ENCODE measurements at regions not wholly inside any gene's neighbourhood (a gene's known extent, or its start where the extent isn't known, plus 50 kb on each side); places are given as distances from the start of the nearest gene placed in this dataset.

DNA sequence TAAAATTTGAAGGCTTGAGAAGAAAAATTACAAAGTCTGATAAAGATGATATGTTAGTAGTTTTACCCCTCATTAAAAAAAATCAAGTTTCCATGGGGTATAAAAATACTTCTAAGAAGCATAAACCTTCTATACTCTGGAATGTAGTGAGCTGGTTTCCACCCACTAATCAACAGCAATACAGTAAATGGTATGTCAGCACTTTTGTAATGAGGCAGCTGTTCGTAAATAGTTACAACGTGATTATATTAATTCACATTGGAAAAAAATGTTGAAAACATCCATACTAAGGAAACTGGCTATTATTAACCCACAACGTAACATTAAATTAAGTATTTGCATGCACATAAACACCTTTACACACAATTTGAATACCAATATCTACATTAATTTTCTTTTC is 283.1 kb upstream of the FAM174A start:
- Mint-ChIP-seq H3K9me3 (no peaks in the 10 kb centered on the region), H3K4me1 (no peaks in the 10 kb centered on the region), H3K36me3 (no peaks in the 10 kb centered on the region), H3K27ac (no peak overlapping the region), H3K4me3 (no peak overlapping the region), H3K27me3 (no peaks in the 10 kb centered on the region)
- DNase-seq (no peak), ATAC-seq (ENCODE audit: low read depth) (no peak)
- POLR2A ChIA-PET = no interaction called here

- no peaks in the 10 kb centered on the region for H3K36me3 Mint-ChIP-seq
- no peaks in the 10 kb centered on the region for H3K27me3 Mint-ChIP-seq
- no peak overlapping the region for H3K27ac Mint-ChIP-seq
- no peaks in the 10 kb centered on the region for H3K4me1 Mint-ChIP-seq
- ATAC-seq (ENCODE audit: low read depth) (no peak), DNase-seq (no peak)
- H3K4me3 Mint-ChIP-seq = no peak overlapping the region
- no peaks in the 10 kb centered on the region for H3K9me3 Mint-ChIP-seq
- POLR2A ChIA-PET = no interaction called here
Observed at GRCh38 chr5:100249884-100250269, 285.3 kb upstream of the FAM174A start.

DNA sequence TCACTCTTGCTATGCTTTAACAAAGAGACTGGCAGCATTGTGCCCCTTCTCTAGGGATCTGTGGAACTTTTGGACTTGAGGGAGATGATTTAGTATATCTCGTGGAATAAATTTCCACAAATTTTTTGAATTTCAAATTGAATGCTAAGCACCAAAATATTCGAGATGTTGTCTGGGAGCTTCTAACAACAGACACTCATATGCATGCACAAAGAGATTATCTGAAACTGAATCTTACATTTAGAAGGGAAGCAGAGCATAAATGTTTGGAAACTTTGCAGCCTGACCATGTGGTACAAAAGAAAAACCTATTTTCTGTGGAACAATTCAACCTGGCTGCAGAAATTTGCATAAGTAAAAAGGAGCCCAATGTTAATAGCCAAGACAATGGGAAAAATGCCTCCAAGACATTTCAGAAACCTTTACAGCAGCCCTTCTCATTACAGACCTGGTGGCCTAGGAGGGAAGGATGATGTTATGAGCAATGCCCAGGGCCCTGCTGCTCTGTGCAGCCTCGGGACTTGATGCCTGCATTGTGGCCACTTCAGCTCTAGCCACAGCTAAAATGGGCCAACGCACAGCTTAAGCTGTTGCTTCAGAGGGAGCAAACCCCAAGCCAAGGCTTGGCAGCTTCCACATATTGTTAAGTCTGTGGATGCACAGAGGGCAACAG is 285.8 kb upstream of the FAM174A start:
- Mint-ChIP-seq H3K9me3 (no peaks in the 10 kb centered on the region), H3K4me3 (no peak overlapping the region), H3K4me1 (no peaks in the 10 kb centered on the region), H3K27ac (no peak overlapping the region), H3K36me3 (no peaks in the 10 kb centered on the region), H3K27me3 (no peaks in the 10 kb centered on the region)
- DNase-seq (no peak), ATAC-seq (ENCODE audit: low read depth) (no peak)
- POLR2A ChIA-PET = no interaction called here

GRCh38 chr5:100232736-100233135 is 302.4 kb upstream of the FAM174A start:
- Mint-ChIP-seq H3K27ac (no peak overlapping the region), H3K27me3 (no peaks in the 10 kb centered on the region), H3K36me3 (no peaks in the 10 kb centered on the region), H3K4me3 (no peak overlapping the region), H3K9me3 (peaks cover 2% of the 10 kb centered on the region), H3K4me1 (no peaks in the 10 kb centered on the region)
- ATAC-seq (ENCODE audit: low read depth) = no peak
- POLR2A ChIA-PET = no interaction called here
- DNase-seq = no peak

DNA sequence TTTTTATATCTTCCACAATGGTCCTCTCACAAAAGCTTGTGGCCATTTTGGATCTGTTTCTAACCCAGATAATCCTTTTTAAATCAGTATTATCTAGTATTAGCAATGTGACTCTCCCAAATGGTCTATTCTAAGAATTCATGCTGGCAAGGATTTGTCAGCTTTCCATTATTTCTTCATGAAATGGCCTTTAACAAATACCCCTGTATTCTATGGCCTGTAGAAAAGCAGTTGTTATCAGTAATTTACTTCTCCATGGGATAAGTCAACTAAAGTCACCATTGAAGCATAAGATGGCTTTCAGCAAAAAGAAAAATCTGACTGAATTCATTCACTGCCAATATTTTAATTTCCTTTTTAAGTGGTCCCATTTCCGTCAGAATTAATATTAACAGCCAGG is 346.4 kb upstream of the FAM174A start:
- H3K36me3 Mint-ChIP-seq = no peaks in the 10 kb centered on the region
- no peak for ATAC-seq (ENCODE audit: low read depth)
- H3K4me1 Mint-ChIP-seq = no peaks in the 10 kb centered on the region
- no peak overlapping the region for H3K27ac Mint-ChIP-seq
- H3K4me3 Mint-ChIP-seq = no peak overlapping the region
- no peaks in the 10 kb centered on the region for H3K27me3 Mint-ChIP-seq
- H3K9me3 Mint-ChIP-seq = peaks cover 4% of the 10 kb centered on the region
- POLR2A ChIA-PET = no interaction called here
- no peak for DNase-seq

- H3K27me3 Mint-ChIP-seq = no peaks in the 10 kb centered on the region
- no peak overlapping the region for H3K27ac Mint-ChIP-seq
- DNase-seq (no peak), ATAC-seq (ENCODE audit: low read depth) (no peak)
- POLR2A ChIA-PET = no interaction called here
- no peaks in the 10 kb centered on the region for H3K36me3 Mint-ChIP-seq
- no peaks in the 10 kb centered on the region for H3K4me1 Mint-ChIP-seq
- peaks cover 4% of the 10 kb centered on the region for H3K9me3 Mint-ChIP-seq
- no peak overlapping the region for H3K4me3 Mint-ChIP-seq
Observed at GRCh38 chr5:100188339-100188738, 346.8 kb upstream of the FAM174A start.

DNA sequence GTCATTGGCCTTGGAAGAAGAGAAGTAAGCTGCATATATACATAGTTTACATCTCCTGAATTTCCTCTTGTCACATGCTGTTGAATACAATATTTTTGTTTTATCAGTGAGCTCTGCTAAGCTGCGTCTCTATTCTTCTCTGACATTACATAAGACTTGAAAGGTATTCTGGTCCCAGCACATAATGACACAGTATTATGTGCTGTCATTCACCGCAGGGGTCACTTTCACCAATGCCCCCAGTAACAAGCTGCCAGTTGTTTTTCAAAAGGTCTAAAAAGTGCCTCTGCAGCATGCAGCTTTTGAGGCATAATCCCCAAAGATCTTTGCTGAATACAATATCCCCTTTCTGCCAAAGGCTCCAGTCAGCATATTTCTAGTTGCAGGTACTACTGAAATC is 349.0 kb upstream of the FAM174A start:
- H3K4me3 Mint-ChIP-seq = no peak overlapping the region
- H3K4me1 Mint-ChIP-seq = no peaks in the 10 kb centered on the region
- no peak for ATAC-seq (ENCODE audit: low read depth)
- peaks cover 3% of the 10 kb centered on the region for H3K9me3 Mint-ChIP-seq
- POLR2A ChIA-PET = no interaction called here
- H3K36me3 Mint-ChIP-seq = no peaks in the 10 kb centered on the region
- DNase-seq = no peak
- no peak overlapping the region for H3K27ac Mint-ChIP-seq
- H3K27me3 Mint-ChIP-seq = no peaks in the 10 kb centered on the region

DNA sequence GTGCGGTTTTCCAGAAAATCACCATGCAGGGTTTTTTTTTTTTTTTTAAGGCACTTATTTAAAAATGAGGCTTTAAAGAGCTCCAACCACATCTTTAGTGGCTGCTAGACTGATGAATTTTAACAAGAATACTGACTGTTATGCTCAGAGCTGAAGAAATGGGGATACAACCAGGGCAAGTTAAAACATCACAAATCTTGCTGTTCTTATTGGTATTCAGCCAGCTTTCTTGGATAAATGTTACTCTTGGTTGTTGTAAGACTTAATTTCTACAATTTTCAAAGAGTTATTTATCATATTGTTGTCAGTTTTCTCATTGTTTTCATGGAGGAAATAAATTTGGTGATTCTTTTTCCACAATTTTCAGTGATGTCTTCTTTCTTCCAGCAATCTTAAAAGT is 352.8 kb upstream of the FAM174A start:
- H3K27me3 Mint-ChIP-seq = no peaks in the 10 kb centered on the region
- no peak for ATAC-seq (ENCODE audit: low read depth)
- H3K27ac Mint-ChIP-seq = no peak overlapping the region
- H3K36me3 Mint-ChIP-seq = no peaks in the 10 kb centered on the region
- POLR2A ChIA-PET = no interaction called here
- peaks cover 4% of the 10 kb centered on the region for H3K9me3 Mint-ChIP-seq
- DNase-seq = no peak
- H3K4me1 Mint-ChIP-seq = no peaks in the 10 kb centered on the region
- no peak overlapping the region for H3K4me3 Mint-ChIP-seq

- Mint-ChIP-seq H3K27ac (no peak overlapping the region), H3K27me3 (no peaks in the 10 kb centered on the region), H3K4me1 (no peaks in the 10 kb centered on the region), H3K9me3 (peaks cover 1% of the 10 kb centered on the region), H3K4me3 (no peak overlapping the region), H3K36me3 (no peaks in the 10 kb centered on the region)
- DNase-seq (no peak), ATAC-seq (ENCODE audit: low read depth) (no peak)
- POLR2A ChIA-PET = no interaction called here
Observed at GRCh38 chr5:100175346-100175745, 359.8 kb upstream of the FAM174A start.

GRCh38 chr5:100165309-100165708 is 369.9 kb upstream of the FAM174A start:
- POLR2A ChIA-PET = no interaction called here
- H3K4me1 Mint-ChIP-seq = no peaks in the 10 kb centered on the region
- H3K4me3 Mint-ChIP-seq = no peak overlapping the region
- no peaks in the 10 kb centered on the region for H3K36me3 Mint-ChIP-seq
- ATAC-seq (ENCODE audit: low read depth) (no peak), DNase-seq (no peak)
- no peaks in the 10 kb centered on the region for H3K9me3 Mint-ChIP-seq
- no peak overlapping the region for H3K27ac Mint-ChIP-seq
- H3K27me3 Mint-ChIP-seq = no peaks in the 10 kb centered on the region

DNA sequence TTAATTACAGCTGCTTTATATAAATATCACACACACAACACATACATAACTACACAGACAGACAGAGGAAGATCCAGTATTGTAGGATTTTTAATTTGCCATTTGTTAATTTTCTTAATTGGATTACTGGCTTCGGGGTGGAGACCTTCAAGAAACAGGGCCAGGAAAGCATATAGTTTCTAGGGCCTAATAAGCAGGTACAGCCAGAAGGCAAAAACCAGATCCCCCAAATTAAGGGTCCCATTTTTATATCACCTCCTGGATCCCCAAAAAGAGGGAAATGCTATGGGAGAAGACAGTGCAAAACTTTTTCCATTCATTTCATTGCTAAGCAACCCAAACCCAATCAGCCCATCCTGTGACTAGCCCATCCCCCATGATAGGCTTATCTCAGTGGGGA is 373.3 kb upstream of the FAM174A start:
- Mint-ChIP-seq H3K36me3 (no peaks in the 10 kb centered on the region), H3K4me3 (no peak overlapping the region), H3K27me3 (no peaks in the 10 kb centered on the region), H3K4me1 (no peaks in the 10 kb centered on the region), H3K9me3 (peaks cover 3% of the 10 kb centered on the region), H3K27ac (no peak overlapping the region)
- no peak for DNase-seq
- POLR2A ChIA-PET = no interaction called here
- ATAC-seq (ENCODE audit: low read depth) = no peak

GRCh38 chr5:100157066-100157465 is 378.1 kb upstream of the FAM174A start:
- no peaks in the 10 kb centered on the region for H3K36me3 Mint-ChIP-seq
- ATAC-seq (ENCODE audit: low read depth) (no peak), DNase-seq (no peak)
- H3K9me3 Mint-ChIP-seq = peaks cover 3% of the 10 kb centered on the region
- POLR2A ChIA-PET = no interaction called here
- H3K27me3 Mint-ChIP-seq = no peaks in the 10 kb centered on the region
- H3K4me3 Mint-ChIP-seq = no peak overlapping the region
- no peak overlapping the region for H3K27ac Mint-ChIP-seq
- no peaks in the 10 kb centered on the region for H3K4me1 Mint-ChIP-seq

DNA sequence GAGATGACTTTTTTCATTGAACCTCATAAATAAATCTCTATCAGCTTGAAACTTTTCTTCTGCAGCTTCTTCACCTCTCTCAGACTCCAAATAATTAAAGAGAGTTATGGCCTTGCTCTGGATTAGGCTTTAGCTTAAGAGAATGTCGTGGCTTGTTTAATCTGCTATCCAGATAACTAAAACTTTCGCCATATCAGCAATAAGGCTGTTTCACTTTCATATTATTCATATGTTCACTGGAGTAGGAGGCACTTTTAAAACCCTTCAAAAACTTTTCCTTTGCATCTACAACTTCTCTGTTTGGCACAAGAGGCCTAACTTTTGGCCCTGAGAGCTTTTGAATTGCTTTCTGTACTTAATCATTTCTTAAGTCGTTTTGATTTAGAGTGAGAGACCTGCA is 386.9 kb upstream of the FAM174A start:
- Mint-ChIP-seq H3K27ac (no peak overlapping the region), H3K4me1 (no peaks in the 10 kb centered on the region), H3K27me3 (no peaks in the 10 kb centered on the region), H3K4me3 (no peak overlapping the region), H3K9me3 (no peaks in the 10 kb centered on the region), H3K36me3 (no peaks in the 10 kb centered on the region)
- ATAC-seq (ENCODE audit: low read depth) (no peak), DNase-seq (no peak)
- POLR2A ChIA-PET = no interaction called here

GRCh38 chr5:100142607-100143006 is 392.6 kb upstream of the FAM174A start:
- POLR2A ChIA-PET = no interaction called here
- H3K4me1 Mint-ChIP-seq = no peaks in the 10 kb centered on the region
- no peaks in the 10 kb centered on the region for H3K9me3 Mint-ChIP-seq
- no peak for DNase-seq
- no peaks in the 10 kb centered on the region for H3K27me3 Mint-ChIP-seq
- no peaks in the 10 kb centered on the region for H3K36me3 Mint-ChIP-seq
- no peak for ATAC-seq (ENCODE audit: low read depth)
- H3K27ac Mint-ChIP-seq = no peak overlapping the region
- no peak overlapping the region for H3K4me3 Mint-ChIP-seq

DNA sequence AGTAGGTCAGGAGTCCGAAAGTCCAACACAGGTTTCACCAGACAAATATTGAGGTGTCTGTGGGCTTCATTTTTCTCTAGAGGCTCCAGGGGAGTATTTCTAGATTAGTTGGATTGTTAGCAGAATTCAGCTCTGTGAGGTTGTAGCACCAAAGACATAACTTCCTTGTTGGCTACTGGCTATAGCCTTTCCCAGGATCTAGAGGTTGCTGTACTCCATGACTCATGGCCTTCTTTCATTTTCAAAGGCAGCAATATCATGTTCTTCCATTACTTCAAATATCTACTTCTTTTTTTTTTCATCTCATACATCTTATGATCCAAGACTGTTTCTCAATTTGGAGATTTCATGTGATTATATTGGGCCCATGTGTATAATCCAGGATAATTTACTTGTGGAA is 404.0 kb upstream of the FAM174A start:
- H3K27ac Mint-ChIP-seq = no peak overlapping the region
- H3K36me3 Mint-ChIP-seq = no peaks in the 10 kb centered on the region
- H3K4me1 Mint-ChIP-seq = no peaks in the 10 kb centered on the region
- no peak for ATAC-seq (ENCODE audit: low read depth)
- DNase-seq = no peak
- POLR2A ChIA-PET = no interaction called here
- H3K4me3 Mint-ChIP-seq = no peak overlapping the region
- H3K27me3 Mint-ChIP-seq = no peaks in the 10 kb centered on the region
- H3K9me3 Mint-ChIP-seq = no peaks in the 10 kb centered on the region
